Astrocyte of the spinal cord (primary cell): ENCODE measurements at regions not wholly inside any gene's neighbourhood (a gene's known extent, or its start where the extent isn't known, plus 50 kb on each side); places are given as distances from the start of the nearest gene placed in this dataset.
"Not testable (repeated sequence)": the region's sequence is repeated elsewhere in the genome, so short reads cannot be mapped to it uniquely, and the experiment has no call there.

Experiments used
- DNase-seq: peaks from one replicate; pipeline ENCODE4 v3.0.0; 2011; ENCODE audit warnings: low read depth, low spot score
- H3K4me3 ChIP-seq: 2 replicates; pipeline ENCODE4 v1.5.1; 2011; ENCODE audit warnings: low read depth, mild to moderate bottlenecking, low read length, moderate library complexity
- in situ Hi-C: cut with HindIII; loops from 2 replicates; pipeline ENCODE4 v1.10.0; 2017; ENCODE audit warnings: low sequenced_read_pairs
- TF ChIP-seq, protein P1 (sequence below): IDR thresholded peaks from 2 replicates; pipeline ENCODE4 v1.5.1; 2012; ENCODE audit warnings: low read depth, mild to moderate bottlenecking, low read length, inconsistent platforms

DNA sequence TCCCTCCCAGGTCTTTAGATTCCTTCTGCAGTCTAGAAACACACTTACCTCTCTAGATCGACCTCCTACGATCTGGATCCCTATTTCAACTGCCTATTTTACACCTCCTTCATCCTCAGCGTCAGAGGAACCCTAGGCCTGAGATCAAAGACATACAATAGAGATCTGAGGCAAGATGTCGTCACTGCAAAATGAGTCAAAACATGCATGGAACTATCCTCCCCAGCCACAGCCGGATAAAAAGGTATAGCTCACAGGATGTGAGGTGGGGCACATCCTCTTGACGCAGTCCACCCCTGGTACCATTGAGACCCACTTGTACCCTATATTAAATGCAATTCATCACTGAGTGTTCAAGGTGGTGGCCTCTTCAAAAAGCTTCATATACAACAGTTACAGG is 63.7 kb upstream of the DNAJC10 start:
- DNase-seq = no peak
- TF ChIP-seq, protein P1, sequence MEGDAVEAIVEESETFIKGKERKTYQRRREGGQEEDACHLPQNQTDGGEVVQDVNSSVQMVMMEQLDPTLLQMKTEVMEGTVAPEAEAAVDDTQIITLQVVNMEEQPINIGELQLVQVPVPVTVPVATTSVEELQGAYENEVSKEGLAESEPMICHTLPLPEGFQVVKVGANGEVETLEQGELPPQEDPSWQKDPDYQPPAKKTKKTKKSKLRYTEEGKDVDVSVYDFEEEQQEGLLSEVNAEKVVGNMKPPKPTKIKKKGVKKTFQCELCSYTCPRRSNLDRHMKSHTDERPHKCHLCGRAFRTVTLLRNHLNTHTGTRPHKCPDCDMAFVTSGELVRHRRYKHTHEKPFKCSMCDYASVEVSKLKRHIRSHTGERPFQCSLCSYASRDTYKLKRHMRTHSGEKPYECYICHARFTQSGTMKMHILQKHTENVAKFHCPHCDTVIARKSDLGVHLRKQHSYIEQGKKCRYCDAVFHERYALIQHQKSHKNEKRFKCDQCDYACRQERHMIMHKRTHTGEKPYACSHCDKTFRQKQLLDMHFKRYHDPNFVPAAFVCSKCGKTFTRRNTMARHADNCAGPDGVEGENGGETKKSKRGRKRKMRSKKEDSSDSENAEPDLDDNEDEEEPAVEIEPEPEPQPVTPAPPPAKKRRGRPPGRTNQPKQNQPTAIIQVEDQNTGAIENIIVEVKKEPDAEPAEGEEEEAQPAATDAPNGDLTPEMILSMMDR = no peak
- no peak overlapping the region for H3K4me3 ChIP-seq
- in situ Hi-C loops = no loop called here

DNA sequence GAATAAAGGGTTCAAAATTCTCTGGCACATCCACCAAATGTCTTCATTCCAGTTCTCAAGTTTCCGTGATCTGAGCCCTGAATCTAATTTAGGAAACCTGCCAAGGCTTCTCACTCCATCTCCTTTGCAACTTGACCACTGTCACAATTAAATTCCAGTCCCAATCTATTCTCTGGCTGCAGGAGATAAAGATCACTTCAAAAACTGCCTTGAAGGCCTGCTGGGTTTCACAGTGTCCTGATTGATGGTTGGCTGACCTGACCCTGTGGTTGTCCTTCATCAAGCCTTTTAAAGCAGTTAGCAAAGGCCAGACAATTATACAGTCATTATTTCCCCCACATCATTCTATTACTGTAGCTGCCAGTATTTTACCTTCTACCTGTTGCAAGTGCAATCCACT is 60.3 kb upstream of the DNAJC10 start:
- in situ Hi-C loops = no loop called here
- TF ChIP-seq, protein P1 = no peak
- H3K4me3 ChIP-seq = no peak overlapping the region
- DNase-seq = no peak

DNA sequence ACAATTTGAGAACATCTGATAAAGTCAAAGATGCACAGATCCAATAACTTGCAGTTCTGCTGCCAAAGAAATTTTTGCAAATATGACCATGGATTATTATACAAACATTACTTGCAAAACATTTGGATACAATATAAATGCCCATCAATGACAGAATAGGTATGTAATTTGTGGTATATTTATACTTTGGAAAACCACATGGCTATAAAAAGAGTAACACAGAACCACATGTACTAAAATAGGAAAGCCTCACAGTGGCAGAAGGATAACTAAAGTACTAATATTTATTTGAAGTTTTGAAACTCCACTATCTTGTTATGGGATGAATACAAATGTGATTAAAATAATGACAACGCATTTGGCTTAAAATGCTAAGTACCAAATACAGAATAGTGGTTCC is 51.8 kb upstream of the DNAJC10 start:
- H3K4me3 ChIP-seq = no peak overlapping the region
- in situ Hi-C loops = no loop called here
- TF ChIP-seq, protein P1 = no peak
- DNase-seq = no peak

DNA sequence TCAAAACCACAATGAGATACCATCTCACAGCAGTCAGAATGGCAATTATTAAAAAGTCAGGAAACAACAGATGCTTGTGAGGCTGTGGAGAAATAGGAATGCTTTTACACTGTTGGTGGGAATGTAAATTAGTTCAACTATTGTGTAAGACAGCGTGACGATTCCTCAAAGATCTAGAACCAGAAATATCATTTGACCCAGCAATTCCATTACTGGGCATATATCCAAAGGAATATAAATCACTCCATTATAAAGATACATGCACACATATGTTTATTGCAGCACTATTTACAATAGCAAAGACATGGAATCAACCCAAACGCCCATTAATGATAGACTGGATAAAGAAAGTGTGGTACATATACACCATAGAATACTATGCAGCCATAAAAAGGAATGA is 50.6 kb upstream of the DNAJC10 start:
- DNase-seq, H3K4me3 ChIP-seq, in situ Hi-C loops: not testable (repeated sequence)
